ENCODE measurements at regions not wholly inside any gene's neighbourhood (a gene's known extent, or its start where the extent isn't known, plus 50 kb on each side); places are given as distances from the start of the nearest gene placed in this dataset.

DNA sequence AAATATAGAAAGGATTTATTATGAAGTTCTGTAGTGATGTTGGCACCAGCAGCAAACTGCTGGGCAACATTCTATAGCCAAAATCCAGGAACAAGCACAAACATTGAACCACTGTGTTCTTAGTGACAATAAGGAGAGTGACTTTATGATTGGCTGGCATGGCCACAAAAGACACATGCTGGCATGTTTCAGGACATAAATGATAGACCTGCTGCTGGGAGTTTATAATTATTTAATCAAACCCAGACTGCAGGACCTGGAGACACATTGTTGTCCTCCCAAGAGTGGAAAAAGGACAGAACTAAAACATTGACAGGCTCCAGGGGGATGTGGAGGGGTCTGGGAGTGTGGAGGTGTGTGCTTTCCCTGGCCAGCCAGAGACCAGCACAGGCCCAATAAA lies 255.3 kb upstream of the LRTM1 start:
- DNase-seq (ENCODE audit: low read depth) = no peak
- TF ChIP-seq, protein P1, sequence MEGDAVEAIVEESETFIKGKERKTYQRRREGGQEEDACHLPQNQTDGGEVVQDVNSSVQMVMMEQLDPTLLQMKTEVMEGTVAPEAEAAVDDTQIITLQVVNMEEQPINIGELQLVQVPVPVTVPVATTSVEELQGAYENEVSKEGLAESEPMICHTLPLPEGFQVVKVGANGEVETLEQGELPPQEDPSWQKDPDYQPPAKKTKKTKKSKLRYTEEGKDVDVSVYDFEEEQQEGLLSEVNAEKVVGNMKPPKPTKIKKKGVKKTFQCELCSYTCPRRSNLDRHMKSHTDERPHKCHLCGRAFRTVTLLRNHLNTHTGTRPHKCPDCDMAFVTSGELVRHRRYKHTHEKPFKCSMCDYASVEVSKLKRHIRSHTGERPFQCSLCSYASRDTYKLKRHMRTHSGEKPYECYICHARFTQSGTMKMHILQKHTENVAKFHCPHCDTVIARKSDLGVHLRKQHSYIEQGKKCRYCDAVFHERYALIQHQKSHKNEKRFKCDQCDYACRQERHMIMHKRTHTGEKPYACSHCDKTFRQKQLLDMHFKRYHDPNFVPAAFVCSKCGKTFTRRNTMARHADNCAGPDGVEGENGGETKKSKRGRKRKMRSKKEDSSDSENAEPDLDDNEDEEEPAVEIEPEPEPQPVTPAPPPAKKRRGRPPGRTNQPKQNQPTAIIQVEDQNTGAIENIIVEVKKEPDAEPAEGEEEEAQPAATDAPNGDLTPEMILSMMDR (conservative IDR thresholded peaks at IDR 0.05; ENCODE audit: low read depth, low read length) = no peak
- no peak overlapping the region for H3K4me3 ChIP-seq (ENCODE audit: low read depth, low read length)

DNA sequence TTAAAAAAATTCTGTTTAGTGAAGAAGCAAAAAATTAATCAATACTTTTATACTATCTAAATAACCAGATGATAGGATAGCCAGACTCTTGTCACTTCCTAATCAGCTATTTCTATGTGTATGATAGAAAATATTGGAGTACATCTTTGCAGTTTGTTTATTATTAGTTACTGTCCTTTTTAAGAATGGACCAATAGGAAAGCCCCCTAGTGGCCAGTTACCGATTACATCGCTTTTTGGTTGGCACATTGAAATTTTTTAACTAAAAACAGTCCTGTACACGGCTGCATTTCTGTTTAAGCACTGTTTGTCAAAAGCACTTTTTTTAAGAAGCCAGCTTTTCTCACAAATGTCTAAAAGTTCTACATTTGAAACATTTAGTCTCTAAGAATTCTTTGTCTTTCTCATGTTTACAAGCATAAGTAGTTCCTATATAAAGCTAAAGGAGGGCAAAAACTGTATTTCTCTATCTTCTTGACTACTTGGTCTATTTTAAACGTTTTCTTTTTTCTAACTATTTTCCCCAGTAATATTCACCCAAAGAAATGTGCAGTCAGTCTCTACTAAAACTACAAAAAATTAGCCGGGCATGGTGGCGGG lies 253.2 kb upstream of the LRTM1 start:
- DNase-seq (ENCODE audit: low read depth) = no peak
- H3K4me3 ChIP-seq (ENCODE audit: low read depth, low read length) = no peak overlapping the region
- TF ChIP-seq, protein P1 (conservative IDR thresholded peaks at IDR 0.05; ENCODE audit: low read depth, low read length) = peak; percentile 76

DNA sequence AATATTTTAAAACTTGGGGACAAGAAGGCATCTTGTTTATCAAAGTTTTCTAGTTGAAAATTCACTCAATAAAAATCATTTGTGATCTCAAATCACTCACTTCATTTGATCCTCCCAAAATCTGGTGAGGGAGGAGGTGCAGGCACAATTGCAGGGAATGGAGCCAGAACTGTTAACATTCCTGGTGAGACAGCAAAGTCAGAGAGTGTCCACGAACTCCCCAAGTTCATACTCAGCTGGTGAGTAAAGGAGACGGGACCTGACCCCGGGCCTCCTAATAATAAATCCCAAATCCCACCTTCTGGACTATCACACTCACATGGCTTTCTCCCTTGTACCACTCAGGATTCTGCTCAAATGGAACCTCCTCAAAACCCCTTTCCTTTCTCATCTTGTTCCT lies 252.3 kb upstream of the LRTM1 start:
- H3K4me3 ChIP-seq (ENCODE audit: low read depth, low read length) = no peak overlapping the region
- TF ChIP-seq, protein P1 (conservative IDR thresholded peaks at IDR 0.05; ENCODE audit: low read depth, low read length) = no peak
- DNase-seq (ENCODE audit: low read depth) = no peak

DNA sequence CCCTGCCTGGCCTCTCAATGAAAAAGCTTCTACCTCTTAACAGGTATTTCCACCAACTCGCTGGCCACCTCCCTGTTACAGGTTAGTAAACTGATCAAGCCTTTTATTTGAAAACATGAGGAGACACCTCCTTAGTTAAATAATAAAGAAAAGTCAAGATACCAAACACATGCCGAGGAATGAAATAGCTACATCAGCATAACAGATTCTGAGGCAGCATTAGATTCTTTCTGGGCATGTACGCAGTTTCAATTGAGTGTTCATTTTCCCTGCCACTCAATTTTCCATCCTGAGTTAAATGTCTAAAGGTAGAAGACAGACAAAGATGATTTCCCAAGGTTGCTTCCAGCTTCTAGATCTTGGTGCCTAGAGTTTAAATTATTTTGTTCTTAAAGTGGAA lies 250.5 kb upstream of the LRTM1 start:
- no peak overlapping the region for H3K4me3 ChIP-seq (ENCODE audit: low read depth, low read length)
- TF ChIP-seq, protein P1 (conservative IDR thresholded peaks at IDR 0.05; ENCODE audit: low read depth, low read length) = no peak
- DNase-seq (ENCODE audit: low read depth) = no peak

DNA sequence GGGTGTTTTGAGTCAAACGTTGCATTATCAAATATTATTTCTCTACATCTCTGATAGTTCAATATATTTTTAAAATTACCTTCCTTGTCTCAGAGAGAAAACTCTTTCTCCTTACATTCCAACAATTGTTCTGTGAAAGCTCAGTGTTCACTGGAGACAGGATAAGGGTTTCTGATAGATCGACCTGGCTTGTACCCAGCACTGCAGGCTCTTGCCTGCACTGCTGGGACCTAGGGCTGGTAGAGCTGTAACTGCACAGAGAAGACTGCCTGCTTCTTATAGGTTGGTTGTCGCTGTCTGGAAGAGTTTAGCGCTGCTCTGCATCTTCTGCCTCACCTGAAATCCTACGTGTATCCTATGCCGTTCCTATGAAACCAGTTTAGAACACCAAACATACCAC lies 249.9 kb upstream of the LRTM1 start:
- DNase-seq (ENCODE audit: low read depth) = no peak
- TF ChIP-seq, protein P1 (conservative IDR thresholded peaks at IDR 0.05; ENCODE audit: low read depth, low read length) = no peak
- no peak overlapping the region for H3K4me3 ChIP-seq (ENCODE audit: low read depth, low read length)

DNA sequence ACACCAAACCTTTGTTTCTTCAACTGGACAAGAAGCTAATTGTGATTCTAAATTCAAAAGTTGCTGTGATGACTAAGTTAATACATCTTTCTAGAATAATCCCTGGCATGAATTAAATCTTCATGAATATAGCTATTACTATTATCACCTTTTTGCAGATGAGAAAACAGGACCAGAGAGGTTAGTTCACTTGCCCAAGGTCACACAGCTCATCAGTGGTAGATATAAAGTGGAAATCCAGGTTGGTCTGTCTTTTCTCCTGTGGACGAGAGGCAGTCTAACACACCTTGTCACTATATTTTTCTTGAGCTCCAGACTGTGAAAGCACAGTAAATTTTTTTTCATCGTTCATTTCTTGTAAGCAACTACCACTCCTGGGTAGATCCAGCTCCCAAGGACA lies 247.6 kb upstream of the LRTM1 start:
- TF ChIP-seq, protein P1 (conservative IDR thresholded peaks at IDR 0.05; ENCODE audit: low read depth, low read length) = no peak
- H3K4me3 ChIP-seq (ENCODE audit: low read depth, low read length) = no peak overlapping the region
- no peak for DNase-seq (ENCODE audit: low read depth)

DNA sequence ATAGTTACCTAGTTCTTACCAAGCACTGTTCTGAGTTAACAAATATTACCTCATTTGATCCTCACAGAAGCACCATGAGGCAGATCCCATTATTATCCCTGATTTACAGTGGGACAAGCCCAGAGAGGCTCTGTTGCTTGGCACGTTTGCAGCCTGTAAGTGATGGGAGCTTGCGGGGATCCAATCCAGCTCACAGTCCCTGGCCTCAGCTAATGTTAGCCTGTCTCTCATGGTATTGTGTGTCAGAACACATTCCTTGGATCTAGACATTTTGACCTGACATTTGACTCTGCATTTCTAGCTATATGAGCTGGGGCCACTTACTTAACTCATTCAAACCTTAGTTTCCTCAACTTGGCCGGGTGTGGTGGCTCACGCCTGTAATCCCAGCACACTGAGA lies 246.9 kb upstream of the LRTM1 start:
- TF ChIP-seq, protein P1 (conservative IDR thresholded peaks at IDR 0.05; ENCODE audit: low read depth, low read length) = no peak
- H3K4me3 ChIP-seq (ENCODE audit: low read depth, low read length) = no peak overlapping the region
- DNase-seq (ENCODE audit: low read depth) = no peak
